H9 (cell line): ENCODE measurements at regions not wholly inside any gene's neighbourhood (a gene's known extent, or its start where the extent isn't known, plus 50 kb on each side); places are given as distances from the start of the nearest gene placed in this dataset.

Experiments used
- DNase-seq: peaks from one replicate; pipeline ENCODE4 v3.0.0-alpha.2; 2017
- H2AFZ ChIP-seq: one replicate; pipeline ENCODE4 v1.6.1; 2013; ENCODE audit warnings: mild to moderate bottlenecking, low read length, control low read depth, moderate library complexity
- H2AK5ac ChIP-seq: 2 replicates; pipeline ENCODE4 v1.6.1; 2013; ENCODE audit warnings: low read length, control low read depth, mixed read lengths; ENCODE audit not compliant: insufficient read length
- H2BK120ac ChIP-seq: one replicate; pipeline ENCODE4 v1.6.1; 2013; ENCODE audit warnings: low read depth, mild to moderate bottlenecking, low read length, control low read depth, inconsistent platforms; ENCODE audit not compliant: poor library complexity, severe bottlenecking
- H2BK12ac ChIP-seq: 2 replicates; pipeline ENCODE4 v1.6.1; 2013; ENCODE audit warnings: low read length, control low read depth, mixed read lengths, low read depth; ENCODE audit not compliant: insufficient read length
- H2BK15ac ChIP-seq: 2 replicates; pipeline ENCODE4 v1.6.1; 2013; ENCODE audit warnings: low read depth, low read length, control low read depth
- H2BK20ac ChIP-seq: one replicate; pipeline ENCODE4 v1.6.1; 2013; ENCODE audit warnings: low read depth, mild to moderate bottlenecking, low read length, control low read depth, inconsistent platforms; ENCODE audit not compliant: poor library complexity, severe bottlenecking
- H2BK5ac ChIP-seq: 2 replicates; pipeline ENCODE4 v1.6.1; 2013; ENCODE audit warnings: low read length, control low read depth, mixed read lengths; ENCODE audit not compliant: insufficient read length
- H3K14ac ChIP-seq: 2 replicates; pipeline ENCODE4 v1.6.1; 2013; ENCODE audit warnings: low read length, control low read depth; ENCODE audit not compliant: insufficient read depth
- H3K18ac ChIP-seq: 2 replicates; pipeline ENCODE4 v1.6.1; 2013; ENCODE audit warnings: low read depth, mild to moderate bottlenecking, mixed read lengths, low read length, control low read depth; ENCODE audit not compliant: insufficient read length
- H3K23ac ChIP-seq: 2 replicates; pipeline ENCODE4 v1.6.1; 2013; ENCODE audit warnings: low read length, control low read depth, mixed read lengths, low read depth; ENCODE audit not compliant: insufficient read length
- H3K23me2 ChIP-seq: 2 replicates; pipeline ENCODE4 v1.6.1; 2013; ENCODE audit warnings: low read depth, mild to moderate bottlenecking, mixed read lengths, low read length, control low read depth; ENCODE audit not compliant: insufficient read length, poor library complexity, severe bottlenecking
- H3K27ac ChIP-seq: 2 replicates; pipeline ENCODE4 v1.5.1; 2013; ENCODE audit warnings: low read length, control low read depth, mixed read lengths, low read depth; ENCODE audit not compliant: insufficient read length
- H3K27me3 ChIP-seq: 2 replicates; pipeline ENCODE4 v1.6.1; 2013; ENCODE audit warnings: low read length, control low read depth, inconsistent platforms; ENCODE audit not compliant: insufficient read depth
- H3K4ac ChIP-seq: 2 replicates; pipeline ENCODE4 v1.6.1; 2013; ENCODE audit warnings: low read depth, mild to moderate bottlenecking, control low read depth, inconsistent platforms, low read length, moderate library complexity
- H3K4me1 ChIP-seq: 2 replicates; pipeline ENCODE4 v1.6.1; 2013; ENCODE audit warnings: low read length, control low read depth, inconsistent platforms; ENCODE audit not compliant: insufficient read depth
- H3K4me2 ChIP-seq: 2 replicates; pipeline ENCODE4 v1.6.1; 2013; ENCODE audit warnings: low read length, control low read depth, mixed read lengths; ENCODE audit not compliant: insufficient read length, insufficient read depth
- H3K56ac ChIP-seq: 2 replicates; pipeline ENCODE4 v1.6.1; 2013; ENCODE audit warnings: low read depth, mild to moderate bottlenecking, mixed read lengths, low read length, control low read depth; ENCODE audit not compliant: insufficient read length
- H3K79me1 ChIP-seq: 2 replicates; pipeline ENCODE4 v1.6.1; 2013; ENCODE audit warnings: low read depth, mild to moderate bottlenecking, moderate library complexity, low read length, control low read depth, inconsistent platforms; ENCODE audit not compliant: insufficient read depth, poor library complexity, severe bottlenecking
- H3K79me2 ChIP-seq: 2 replicates; pipeline ENCODE4 v1.6.1; 2013; ENCODE audit warnings: low read length, control low read depth, inconsistent platforms; ENCODE audit not compliant: insufficient read depth
- H3K9ac ChIP-seq: 2 replicates; pipeline ENCODE4 v1.6.1; 2013; ENCODE audit warnings: low read length, control low read depth, mixed read lengths; ENCODE audit not compliant: insufficient read length; ENCODE audit errors: extremely low read depth
- H3K9me3 ChIP-seq: one replicate; pipeline ENCODE4 v1.6.1; 2013; ENCODE audit warnings: low read depth, low read length, inconsistent platforms; ENCODE audit not compliant: control insufficient read depth
- H3T11ph ChIP-seq: one replicate; pipeline ENCODE4 v1.6.1; 2013; ENCODE audit warnings: mild to moderate bottlenecking, low read length, control low read depth, inconsistent platforms
- H4K20me1 ChIP-seq: one replicate; pipeline ENCODE4 v1.6.1; 2013; ENCODE audit not compliant: control insufficient read depth, insufficient read length, insufficient read depth
- H4K5ac ChIP-seq: 2 replicates; pipeline ENCODE4 v1.6.1; 2013; ENCODE audit warnings: low read depth, mild to moderate bottlenecking, mixed read lengths, low read length, control low read depth; ENCODE audit not compliant: insufficient read length
- H4K8ac ChIP-seq: replicated peaks from 2 replicates; pipeline ENCODE4 v1.6.1; 2013; ENCODE audit warnings: low read length, control low read depth, mixed read lengths, low read depth; ENCODE audit not compliant: insufficient read length
- H4K91ac ChIP-seq: 2 replicates; pipeline ENCODE4 v1.6.1; 2013; ENCODE audit warnings: low read depth, mild to moderate bottlenecking, moderate library complexity, mixed read lengths, low read length, control low read depth; ENCODE audit not compliant: insufficient read length
- H3K27ac Mint-ChIP-seq, 3 experiments: 2 replicates in 2 of 3; 3 replicates in 1 of 3; pipeline ENCODE4 v1.8.0; 2020 to 2021; ENCODE audit warnings: mixed read lengths in 3 of 3, mild to moderate bottlenecking in 1 of 3, moderate library complexity in 1 of 3
- H3K27me3 Mint-ChIP-seq: 2 replicates; pipeline ENCODE4 v1.8.0; 2021; ENCODE audit warnings: low read depth, mild to moderate bottlenecking, moderate library complexity, mixed read lengths
- H3K36me3 Mint-ChIP-seq, 3 experiments: 2 replicates in 2 of 3; 3 replicates in 1 of 3; pipeline ENCODE4 v1.8.0; 2020 to 2021; ENCODE audit warnings: low read depth in 3 of 3, mixed read lengths in 3 of 3; ENCODE audit not compliant: insufficient read depth in 1 of 3
- H3K4me1 Mint-ChIP-seq, 2 experiments: 2 replicates each; pipeline ENCODE4 v1.8.0; 2020; ENCODE audit warnings: mixed read lengths in 2 of 2
- H3K4me3 Mint-ChIP-seq, 2 experiments: 2 replicates in 1 of 2; 3 replicates in 1 of 2; pipeline ENCODE4 v1.8.0; 2020 to 2021; ENCODE audit warnings: mild to moderate bottlenecking in 2 of 2, mixed read lengths in 2 of 2, moderate library complexity in 1 of 2
- H3K9me3 Mint-ChIP-seq, 2 experiments: 2 replicates in 1 of 2; 3 replicates in 1 of 2; pipeline ENCODE4 v1.8.0; 2020; ENCODE audit warnings: mild to moderate bottlenecking in 2 of 2, mixed read lengths in 2 of 2, moderate library complexity in 1 of 2
- CTCF ChIP-seq: fragments of 200-600 bp; sonication (generic); conservative IDR thresholded peaks from 3 replicates; pipeline ENCODE4 v1.8.0; 2021; ENCODE audit warnings: antibody characterized with exemption, mild to moderate bottlenecking
- WGBS: extraction: QIAGEN DNeasy Blood & Tissue Kit; methylation state at CpG from one replicate; pipeline ENCODE4 v1.1.7; 2013; ENCODE audit warnings: missing lambda C conversion rate, low lambda C conversion rate, mixed read lengths; ENCODE audit not compliant: insufficient read length; ENCODE audit errors: extremely low coverage; 5-methylcytosine and 5-hydroxymethylcytosine counted together

DNA sequence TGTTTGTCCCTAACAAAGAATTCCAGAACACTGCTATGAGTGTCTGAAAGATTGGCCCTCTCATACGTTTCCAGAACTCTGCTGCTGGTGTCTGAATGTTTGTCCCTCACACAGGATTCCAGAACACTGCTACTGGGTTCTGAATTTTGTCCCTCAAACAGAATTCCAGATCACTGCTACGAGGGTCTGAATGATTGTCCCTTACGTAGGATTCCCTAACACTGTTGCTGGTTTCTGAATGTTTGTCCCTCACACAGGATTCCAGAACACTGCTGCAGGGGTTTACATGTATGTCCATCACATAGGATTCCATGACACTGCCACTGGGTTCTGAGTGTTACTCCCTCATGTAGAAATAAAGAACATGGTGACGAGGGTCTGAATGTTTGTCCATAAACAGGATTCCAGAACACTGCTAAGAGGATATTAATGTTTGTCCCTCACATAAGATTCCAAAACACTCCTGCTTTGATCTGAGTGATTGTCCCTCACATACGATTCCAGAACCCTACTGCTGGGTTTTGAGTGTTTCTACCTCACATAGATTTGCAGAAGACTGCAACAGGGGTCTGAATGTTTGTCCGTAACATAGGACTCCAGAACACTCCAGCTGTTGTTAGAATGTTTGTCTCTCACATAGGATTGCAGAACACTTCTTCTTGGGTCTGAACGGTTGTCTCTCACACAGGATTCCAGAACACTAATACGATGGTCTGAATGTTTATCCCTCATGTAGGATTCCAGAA is 214.4 kb downstream of the FOXD4L6 start:
- no peak overlapping the region for H2AFZ ChIP-seq
- Mint-ChIP-seq H3K36me3 (peaks cover 17 to 72% (median 35%) of the 10 kb centered on the region in 3 experiments), H3K9me3 (peaks cover 94 to 97% of the 10 kb centered on the region in 2 experiments), H3K27ac (no peak overlapping the region), H3K4me3 (no peak overlapping the region), H3K27me3 (peaks cover 99% of the 10 kb centered on the region), H3K4me1 (no peaks in the 10 kb centered on the region)
- H4K91ac ChIP-seq: no peak overlapping the region
- H4K5ac ChIP-seq: no peak overlapping the region
- no peak overlapping the region for H3K14ac ChIP-seq
- H3K23ac ChIP-seq: no peak overlapping the region
- no peaks in the 10 kb centered on the region for H3K23me2 ChIP-seq
- H3K4me1 ChIP-seq: no peaks in the 10 kb centered on the region
- peak; percentile 9 for DNase-seq
- H2BK12ac ChIP-seq: no peak overlapping the region
- H2BK120ac ChIP-seq: no peak overlapping the region
- H3K79me2 ChIP-seq: no peaks in the 10 kb centered on the region
- no peak overlapping the region for H3K18ac ChIP-seq
- no peak for TF ChIP-seq CTCF
- no peak overlapping the region for H3K4ac ChIP-seq
- no peak overlapping the region for H3K27ac ChIP-seq
- H3K27me3 ChIP-seq: peaks cover 56% of the 10 kb centered on the region
- no peak overlapping the region for H3T11ph ChIP-seq
- H2BK15ac ChIP-seq: no peak overlapping the region
- H3K4me2 ChIP-seq: no peak overlapping the region
- no peak overlapping the region for H3K56ac ChIP-seq
- no peaks in the 10 kb centered on the region for H4K20me1 ChIP-seq
- no peak overlapping the region for H2BK5ac ChIP-seq
- H3K9me3 ChIP-seq: peaks cover 71% of the 10 kb centered on the region
- H3K79me1 ChIP-seq: no peaks in the 10 kb centered on the region
- H4K8ac ChIP-seq: no peak overlapping the region
- H2BK20ac ChIP-seq: no peak overlapping the region
- no peak overlapping the region for H3K9ac ChIP-seq
- WGBS: no CpG with 5 or more reads among the region's 8 CpGs
- no peak overlapping the region for H2AK5ac ChIP-seq
